Activated CD8-positive, alpha-beta T cell treated with anti-CD3 and anti-CD28 coated beads for 36 hours (primary cell): ENCODE measurements at regions not wholly inside any gene's neighbourhood (a gene's known extent, or its start where the extent isn't known, plus 50 kb on each side); places are given as distances from the start of the nearest gene placed in this dataset.

Source experiments
- ATAC-seq: fragments of 200-7000 bp; cut with Tn5 transposase; one replicate; pipeline ENCODE4 v1.10.0; 2021; ENCODE audit warnings: mild to moderate bottlenecking, moderate library complexity
- CTCF ChIA-PET: fragments of 350-600 bp; sonication (Branson Sonifier 250); formaldehyde crosslinking; loops from one replicate; lab custom pipeline; 2021; ENCODE audit warnings: antibody characterized with exemption; lab: Charles Lee
- POLR2A ChIA-PET: fragments of 350-600 bp; sonication (Branson Sonifier 250); formaldehyde crosslinking; loops from one replicate; lab custom pipeline; 2021; ENCODE audit warnings: antibody characterized with exemption; lab: Charles Lee
- DNase-seq: peaks from one replicate; pipeline ENCODE4 v3.0.0-alpha.2; 2020
- H3K27ac Mint-ChIP-seq: one replicate; pipeline ENCODE4 v1.8.0; 2021; ENCODE audit warnings: mild to moderate bottlenecking, mixed read lengths
- H3K27me3 Mint-ChIP-seq: one replicate; pipeline ENCODE4 v1.8.0; 2021; ENCODE audit warnings: mixed read lengths
- H3K36me3 Mint-ChIP-seq: one replicate; pipeline ENCODE4 v1.8.0; 2021; ENCODE audit warnings: low read depth, mixed read lengths
- H3K4me1 Mint-ChIP-seq: one replicate; pipeline ENCODE4 v1.8.0; 2021; ENCODE audit warnings: low read depth, mixed read lengths
- H3K4me3 Mint-ChIP-seq: one replicate; pipeline ENCODE4 v1.8.0; 2021; ENCODE audit warnings: mild to moderate bottlenecking, moderate library complexity, mixed read lengths
- H3K9me3 Mint-ChIP-seq: one replicate; pipeline ENCODE4 v1.8.0; 2021; ENCODE audit warnings: mixed read lengths
- intact Hi-C: fragments of 100-400 bp; cut with micrococcal nuclease; formaldehyde crosslinking; loops from one replicate; pipeline ENCODE4 v1.10.0; 2022
- TF ChIP-seq, protein P1 (sequence below): fragments of 200-600 bp; IDR thresholded peaks from one replicate; pipeline ENCODE4 v1.8.0; 2022; ENCODE audit warnings: antibody characterized with exemption, mild to moderate bottlenecking

DNA sequence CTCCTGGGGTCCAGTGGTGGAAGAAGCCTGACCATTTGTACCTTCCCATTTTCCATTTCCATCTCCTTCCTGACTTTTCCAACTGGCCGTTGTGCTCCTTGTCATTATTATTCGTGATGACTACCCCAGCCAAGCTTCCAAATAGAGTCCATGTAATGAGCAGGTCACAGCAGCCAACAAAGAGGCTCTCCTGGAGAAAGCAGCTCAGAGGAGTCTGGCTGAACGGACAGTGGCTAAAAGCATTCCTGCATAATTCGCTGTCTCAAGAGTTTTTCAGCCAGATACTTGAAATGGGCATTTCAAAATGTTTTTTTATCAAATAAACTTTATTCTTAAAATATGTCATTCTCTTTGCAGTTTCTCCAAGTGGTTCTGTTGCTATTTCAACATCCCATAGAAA lies 458.6 kb downstream of the INHBA start:
- TF ChIP-seq, protein P1, sequence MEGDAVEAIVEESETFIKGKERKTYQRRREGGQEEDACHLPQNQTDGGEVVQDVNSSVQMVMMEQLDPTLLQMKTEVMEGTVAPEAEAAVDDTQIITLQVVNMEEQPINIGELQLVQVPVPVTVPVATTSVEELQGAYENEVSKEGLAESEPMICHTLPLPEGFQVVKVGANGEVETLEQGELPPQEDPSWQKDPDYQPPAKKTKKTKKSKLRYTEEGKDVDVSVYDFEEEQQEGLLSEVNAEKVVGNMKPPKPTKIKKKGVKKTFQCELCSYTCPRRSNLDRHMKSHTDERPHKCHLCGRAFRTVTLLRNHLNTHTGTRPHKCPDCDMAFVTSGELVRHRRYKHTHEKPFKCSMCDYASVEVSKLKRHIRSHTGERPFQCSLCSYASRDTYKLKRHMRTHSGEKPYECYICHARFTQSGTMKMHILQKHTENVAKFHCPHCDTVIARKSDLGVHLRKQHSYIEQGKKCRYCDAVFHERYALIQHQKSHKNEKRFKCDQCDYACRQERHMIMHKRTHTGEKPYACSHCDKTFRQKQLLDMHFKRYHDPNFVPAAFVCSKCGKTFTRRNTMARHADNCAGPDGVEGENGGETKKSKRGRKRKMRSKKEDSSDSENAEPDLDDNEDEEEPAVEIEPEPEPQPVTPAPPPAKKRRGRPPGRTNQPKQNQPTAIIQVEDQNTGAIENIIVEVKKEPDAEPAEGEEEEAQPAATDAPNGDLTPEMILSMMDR: no peak
- ChIA-PET POLR2A (no interaction called here), CTCF (no interaction called here)
- Mint-ChIP-seq H3K27me3 (no peaks in the 10 kb centered on the region), H3K4me1 (no peaks in the 10 kb centered on the region), H3K4me3 (no peak overlapping the region), H3K27ac (no peak overlapping the region), H3K9me3 (peaks cover 2% of the 10 kb centered on the region), H3K36me3 (no peaks in the 10 kb centered on the region)
- intact Hi-C loops: no loop called here
- no peak for ATAC-seq
- no peak for DNase-seq

DNA sequence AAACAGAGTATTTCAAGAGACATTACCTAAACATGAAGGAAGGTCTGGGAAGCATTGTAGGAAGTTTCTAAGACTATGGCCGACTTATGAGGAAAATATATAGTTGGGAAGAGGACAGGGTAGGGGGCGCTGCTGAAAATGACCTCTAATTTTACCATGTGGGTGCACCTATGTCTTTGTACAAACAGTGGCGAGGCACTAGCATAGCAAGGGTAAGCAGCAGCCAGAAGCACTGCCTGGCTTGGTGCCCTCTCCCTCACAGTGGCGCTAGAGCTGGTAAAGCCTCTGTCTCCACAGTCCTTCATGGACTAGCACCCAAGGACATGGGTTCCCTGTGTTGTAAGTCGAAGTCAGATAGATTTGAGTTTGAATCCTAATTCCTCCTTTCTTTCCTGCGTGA lies 461.2 kb downstream of the INHBA start:
- intact Hi-C loops: no loop called here
- Mint-ChIP-seq H3K36me3 (no peaks in the 10 kb centered on the region), H3K4me1 (no peaks in the 10 kb centered on the region), H3K27ac (no peak overlapping the region), H3K9me3 (peaks cover 2% of the 10 kb centered on the region), H3K4me3 (no peak overlapping the region), H3K27me3 (no peaks in the 10 kb centered on the region)
- no peak for DNase-seq
- CTCF ChIA-PET: no interaction called here
- no peak for ATAC-seq
- POLR2A ChIA-PET: no interaction called here
- TF ChIP-seq, protein P1: no peak

DNA sequence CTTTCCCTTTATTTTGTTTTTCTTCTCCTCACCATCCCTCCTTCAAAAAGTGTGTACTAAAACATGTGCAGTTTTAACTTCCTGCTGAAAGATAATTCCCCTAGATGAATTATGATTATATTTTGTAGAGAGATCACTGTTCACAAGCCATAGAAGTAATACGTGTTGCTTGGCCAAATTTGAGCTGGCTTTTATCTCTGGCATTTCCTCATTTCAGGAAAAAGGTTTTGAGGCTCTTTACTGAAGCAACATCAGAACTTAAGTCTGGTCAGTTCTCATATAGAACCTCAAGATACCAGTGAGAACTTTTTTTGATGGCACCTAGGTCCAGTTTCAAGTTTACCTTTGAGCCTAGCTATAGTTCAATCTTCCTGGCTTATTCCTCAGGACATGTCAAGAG lies 463.3 kb downstream of the INHBA start:
- POLR2A ChIA-PET: no interaction called here
- Mint-ChIP-seq H3K4me1 (no peaks in the 10 kb centered on the region), H3K27me3 (no peaks in the 10 kb centered on the region), H3K4me3 (no peak overlapping the region), H3K27ac (no peak overlapping the region), H3K36me3 (no peaks in the 10 kb centered on the region), H3K9me3 (peaks cover 2% of the 10 kb centered on the region)
- ATAC-seq: no peak
- no peak for DNase-seq
- CTCF ChIA-PET: no interaction called here
- intact Hi-C loops: no loop called here
- TF ChIP-seq, protein P1: no peak

DNA sequence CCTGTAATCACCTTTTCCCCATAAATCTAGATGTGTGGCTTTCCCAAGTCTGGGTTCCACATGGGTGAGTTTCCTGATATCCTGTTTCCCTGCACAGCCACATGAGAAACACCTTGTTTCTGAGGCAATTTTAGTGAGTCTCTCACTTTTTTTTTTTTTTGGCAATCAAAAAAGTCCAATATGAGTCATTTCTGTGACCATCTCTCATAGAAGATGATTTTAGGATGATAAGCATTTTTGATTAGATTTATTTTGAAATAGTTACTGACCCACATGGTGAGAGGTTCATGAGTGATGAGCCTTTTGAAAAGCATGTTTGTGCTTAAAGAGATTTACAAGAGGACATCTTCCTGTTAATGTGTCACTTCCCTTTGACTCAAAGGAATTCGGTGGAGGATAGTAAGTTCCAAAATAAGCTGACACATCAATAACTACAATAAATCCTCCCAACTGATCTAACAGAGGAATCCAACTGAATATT lies 464.0 kb downstream of the INHBA start:
- H3K36me3 Mint-ChIP-seq: no peaks in the 10 kb centered on the region
- TF ChIP-seq, protein P1: no peak
- ATAC-seq (no peak), DNase-seq (no peak)
- no peaks in the 10 kb centered on the region for H3K27me3 Mint-ChIP-seq
- intact Hi-C loops: no loop called here
- H3K9me3 Mint-ChIP-seq: peaks cover 2% of the 10 kb centered on the region
- no peak overlapping the region for H3K27ac Mint-ChIP-seq
- POLR2A ChIA-PET: no interaction called here
- no peaks in the 10 kb centered on the region for H3K4me1 Mint-ChIP-seq
- CTCF ChIA-PET: no interaction called here
- H3K4me3 Mint-ChIP-seq: no peak overlapping the region

DNA sequence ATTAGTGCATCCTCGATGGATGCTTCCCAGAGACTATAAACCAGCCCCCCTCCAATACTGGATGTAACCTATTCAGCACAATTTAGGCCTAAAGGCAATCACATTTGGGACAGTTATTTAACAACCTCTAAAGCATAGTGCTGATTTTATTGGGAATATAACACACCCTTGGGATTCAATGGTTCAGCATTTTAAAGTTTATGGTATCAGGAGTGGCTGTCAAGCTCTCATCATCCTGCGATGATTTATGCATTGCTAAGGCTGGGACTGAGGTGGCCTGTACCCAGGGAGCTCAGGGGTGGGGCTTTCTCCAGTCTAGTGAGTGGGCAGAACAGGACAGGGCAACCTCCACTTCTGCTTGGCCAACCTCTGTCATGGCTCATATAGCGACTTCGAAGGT lies 464.9 kb downstream of the INHBA start:
- no peak for ATAC-seq
- no peaks in the 10 kb centered on the region for H3K36me3 Mint-ChIP-seq
- TF ChIP-seq, protein P1: no peak
- ChIA-PET POLR2A (no interaction called here), CTCF (no interaction called here)
- peaks cover 2% of the 10 kb centered on the region for H3K9me3 Mint-ChIP-seq
- no peak for DNase-seq
- no peak overlapping the region for H3K27ac Mint-ChIP-seq
- H3K27me3 Mint-ChIP-seq: no peaks in the 10 kb centered on the region
- intact Hi-C loops: no loop called here
- H3K4me3 Mint-ChIP-seq: no peak overlapping the region
- no peaks in the 10 kb centered on the region for H3K4me1 Mint-ChIP-seq
